Stimulated activated CD4-positive, alpha-beta T cell treated with anti-CD3 and anti-CD28 coated beads, Interleukin-15, amount 100 ng/mL, for 24 hours (primary cell): ENCODE measurements at regions not wholly inside any gene's neighbourhood (a gene's known extent, or its start where the extent isn't known, plus 50 kb on each side); places are given as distances from the start of the nearest gene placed in this dataset.

Experiments
- DNase-seq: peaks from one replicate; pipeline ENCODE4 v3.0.0-alpha.2; 2020

DNA sequence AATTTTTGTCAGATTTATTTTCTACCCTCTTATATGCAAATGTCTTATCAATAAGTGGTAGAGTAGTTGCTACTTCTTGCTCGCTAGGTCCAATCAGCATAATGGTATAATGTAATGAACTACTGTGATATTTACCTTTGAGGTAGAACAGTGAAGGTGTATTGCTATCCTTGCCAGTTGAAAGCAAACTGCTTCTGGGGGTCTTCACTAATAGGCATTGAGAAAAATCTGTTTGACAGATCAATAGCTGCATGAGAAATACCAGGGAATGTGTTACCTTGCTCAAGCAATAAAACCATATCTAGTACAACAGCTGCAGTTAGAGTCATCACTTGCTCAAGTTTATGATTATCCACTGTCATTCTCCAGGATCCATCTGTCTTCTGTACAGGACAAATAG lies 50.1 kb upstream of the EFEMP1 start:
- DNase-seq: no peak

DNA sequence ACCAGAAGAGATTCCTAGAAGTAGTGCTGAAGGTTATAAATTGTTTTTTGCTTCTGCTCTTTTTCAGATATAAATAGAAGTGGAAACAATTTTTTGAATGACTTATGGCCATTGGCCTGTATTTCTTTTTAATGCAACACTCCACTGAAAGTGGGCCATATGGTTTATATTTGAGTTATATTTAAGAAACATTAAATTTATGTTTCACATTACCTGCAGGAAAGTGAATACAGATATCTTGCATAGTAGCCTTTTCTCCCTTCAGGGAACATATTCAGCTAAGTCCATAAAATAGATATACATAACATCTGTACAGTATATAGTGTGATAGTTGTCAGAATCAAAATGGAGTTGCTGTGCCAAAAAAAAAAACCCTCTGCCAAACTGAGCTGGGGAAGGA lies 53.1 kb upstream of the EFEMP1 start:
- no peak for DNase-seq

DNA sequence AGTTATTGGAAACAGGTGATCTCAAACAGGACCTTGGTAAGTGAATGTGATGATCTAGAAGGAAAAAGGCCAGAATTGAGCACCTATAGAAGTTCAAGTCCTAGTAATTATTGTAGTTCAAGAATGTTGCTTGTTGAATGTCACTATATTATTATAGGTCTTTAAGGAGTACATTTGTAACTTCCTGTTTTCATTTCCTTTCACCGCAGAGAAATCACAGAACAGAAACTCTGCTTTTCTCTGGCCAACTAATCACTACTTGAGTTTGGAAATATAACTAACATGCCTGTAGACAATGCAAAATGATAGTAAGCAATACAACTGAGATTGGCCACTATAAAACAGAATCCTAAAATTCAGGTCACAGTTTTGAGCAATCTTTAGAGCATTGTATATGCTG lies 61.8 kb upstream of the EFEMP1 start:
- no peak for DNase-seq

GRCh38 chr2:55986001-55986400 lies 62.4 kb upstream of the EFEMP1 start:
- no peak for DNase-seq

GRCh38 chr2:55986700-55987440 lies 63.3 kb upstream of the EFEMP1 start:
- no peak for DNase-seq

DNA sequence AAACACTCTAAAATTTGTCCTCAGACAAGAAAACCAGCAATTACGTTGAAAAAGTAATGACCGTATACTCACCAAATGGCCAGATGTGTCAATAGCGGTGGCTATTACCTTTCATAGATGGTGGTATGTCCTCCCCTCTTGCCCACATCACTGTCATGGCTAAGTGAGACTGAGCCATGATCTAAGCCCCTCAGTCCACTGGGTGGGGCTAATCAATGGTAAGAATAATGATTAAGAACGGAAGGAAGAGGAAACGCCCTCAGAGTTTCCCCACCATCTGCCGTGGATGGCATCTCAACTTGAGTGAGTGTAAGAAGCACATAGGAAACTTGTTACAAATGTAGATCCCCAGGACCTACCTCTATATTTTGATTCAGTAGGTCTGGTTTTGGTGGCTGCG lies 65.8 kb upstream of the EFEMP1 start:
- DNase-seq: no peak

DNA sequence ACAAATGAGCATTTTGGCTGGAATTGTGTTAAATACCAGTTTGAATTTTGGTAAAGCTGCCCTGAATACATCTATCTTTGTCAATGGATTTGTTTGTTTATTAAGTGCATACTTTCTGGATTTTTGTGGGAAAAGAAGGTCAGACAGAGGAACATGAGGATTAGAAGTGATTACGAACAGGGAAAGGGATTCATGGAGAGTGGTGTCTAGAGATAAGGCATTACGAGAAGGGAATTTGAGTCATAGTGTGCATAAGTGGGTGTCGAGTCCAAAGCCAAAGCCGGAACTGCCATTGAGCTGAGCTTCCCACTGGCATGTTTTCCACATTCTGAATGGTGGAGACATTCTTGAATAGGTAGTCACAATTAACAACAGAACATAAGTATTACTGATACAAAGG lies 68.9 kb upstream of the EFEMP1 start:
- DNase-seq: no peak

- no peak for DNase-seq
Observed at GRCh38 chr2:55993685-55994084, 70.1 kb upstream of the EFEMP1 start.

GRCh38 chr2:55995211-55995610 lies 71.6 kb upstream of the EFEMP1 start:
- DNase-seq: no peak

DNA sequence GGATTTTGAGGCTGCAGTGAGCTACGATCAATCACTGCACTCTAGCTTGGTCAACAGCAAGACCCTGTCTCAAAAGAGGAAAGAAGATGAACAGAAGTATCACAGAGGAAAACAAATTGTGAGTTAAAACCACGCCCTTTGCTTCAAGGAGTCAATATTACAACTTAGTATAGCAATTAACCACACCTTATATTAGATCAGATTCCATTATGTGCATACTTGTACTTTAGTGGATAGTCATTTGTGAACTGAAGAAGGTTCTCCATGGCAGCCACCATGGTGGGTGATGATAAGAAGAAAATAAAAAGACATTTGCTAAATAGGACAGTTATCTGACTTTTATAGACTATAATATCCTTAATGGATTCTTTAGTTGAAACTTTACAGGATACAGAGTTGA lies 72.3 kb upstream of the EFEMP1 start:
- no peak for DNase-seq

DNA sequence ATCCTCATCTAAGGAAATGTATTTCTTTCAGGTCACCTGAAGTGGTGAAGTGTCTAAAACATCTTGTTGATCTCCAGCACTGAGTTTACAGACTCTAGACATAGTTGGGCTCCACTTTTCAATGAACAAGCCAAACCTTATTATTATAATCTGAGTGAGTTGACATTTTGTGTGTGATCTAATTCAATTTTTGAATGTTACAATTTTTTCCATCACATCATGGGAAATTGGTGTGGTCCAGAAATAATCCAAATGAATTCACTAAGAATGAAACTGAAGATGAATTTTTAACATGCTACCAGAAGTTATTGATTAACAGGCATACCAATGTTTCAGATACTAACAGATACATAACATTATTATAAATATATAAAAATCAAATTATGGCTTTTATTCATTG lies 75.6 kb upstream of the EFEMP1 start:
- DNase-seq: no peak

DNA sequence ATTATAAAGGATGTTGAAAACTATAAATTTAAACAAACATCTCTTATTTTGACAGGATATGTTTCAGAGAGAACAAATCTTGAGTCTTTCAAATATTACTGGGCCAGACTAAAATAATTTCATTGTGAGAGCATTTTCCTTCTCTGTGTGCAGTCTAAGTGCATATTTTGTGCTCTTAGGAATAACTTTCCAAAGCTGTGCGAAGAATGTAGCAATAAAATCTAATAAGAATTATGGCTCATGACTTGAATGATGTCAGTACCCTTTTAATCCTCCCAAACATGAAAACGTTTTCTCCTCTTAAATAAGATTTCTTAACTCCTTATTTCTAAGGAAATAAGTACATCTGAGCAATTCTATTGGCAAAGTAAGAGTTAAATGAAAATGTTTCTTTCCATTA lies 76.2 kb upstream of the EFEMP1 start:
- DNase-seq: no peak

GRCh38 chr2:56001947-56002346 lies 78.4 kb upstream of the EFEMP1 start:
- no peak for DNase-seq

DNA sequence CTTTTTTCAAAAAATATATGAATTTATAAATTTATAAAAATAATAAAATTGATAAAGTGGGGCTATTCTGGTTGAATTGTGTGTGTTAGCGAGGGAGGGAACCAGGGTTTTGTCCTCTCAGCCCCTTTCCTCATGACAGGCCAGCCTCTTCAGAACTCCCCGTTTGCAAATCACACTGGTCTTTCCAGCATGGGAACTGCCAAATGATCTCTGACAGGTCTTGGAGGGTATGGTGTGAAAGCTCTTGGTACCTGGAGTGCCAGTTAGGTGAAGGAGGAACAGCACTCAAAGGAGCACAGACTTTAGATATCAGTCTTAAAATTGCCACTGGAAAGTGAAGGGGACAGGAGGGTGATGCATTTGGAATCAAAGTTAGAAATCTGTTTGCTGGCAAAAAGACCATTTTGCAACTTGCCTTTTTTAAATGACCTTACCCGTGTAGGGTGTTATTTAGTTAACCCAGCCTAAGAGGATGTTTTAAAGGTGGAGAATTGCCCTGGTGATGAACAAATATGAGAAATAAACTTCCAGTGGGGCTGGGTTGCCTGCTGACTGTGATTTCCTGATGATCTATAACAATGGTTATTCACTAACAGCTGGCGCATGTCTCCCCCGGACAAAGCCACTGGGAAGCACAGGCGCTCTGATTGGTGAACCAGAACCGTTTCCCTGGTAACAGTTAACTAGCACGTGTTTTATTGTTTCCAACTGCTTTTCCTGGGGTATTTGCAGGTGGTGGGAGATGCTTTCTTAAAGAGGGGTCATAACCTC lies 85.3 kb upstream of the EFEMP1 start:
- no peak for DNase-seq

DNA sequence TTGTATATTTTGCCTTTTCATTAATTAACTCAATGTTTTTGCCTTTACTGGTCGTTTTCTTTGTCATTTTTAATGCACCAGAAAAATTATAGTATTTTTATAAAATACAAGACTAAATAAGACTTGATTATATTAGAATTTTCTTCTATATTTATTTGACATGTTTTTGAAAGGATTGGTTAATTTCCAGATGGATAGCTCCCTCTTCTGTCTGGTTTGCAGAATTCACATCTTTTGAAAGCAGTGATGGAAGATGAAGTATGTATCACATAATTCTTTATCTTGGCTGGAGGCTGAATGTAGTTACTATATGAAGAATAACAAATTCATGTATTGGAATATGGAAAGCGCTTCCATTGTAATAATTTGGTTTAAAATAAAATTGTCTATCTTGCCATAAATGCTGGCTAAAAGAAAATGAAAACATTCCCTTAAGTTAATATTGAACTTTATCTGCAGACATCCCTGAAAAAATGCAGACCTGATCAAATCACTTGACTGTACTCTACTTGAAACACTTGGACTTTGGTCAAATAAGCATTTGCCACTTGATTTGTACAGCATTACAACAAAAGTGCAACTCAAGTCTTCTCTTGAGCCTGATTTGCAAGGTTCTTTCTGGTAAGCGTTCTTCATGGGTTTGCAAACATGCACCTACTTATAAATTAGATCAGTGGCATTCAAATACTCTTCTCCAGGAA lies 86.3 kb upstream of the EFEMP1 start:
- DNase-seq: no peak

DNA sequence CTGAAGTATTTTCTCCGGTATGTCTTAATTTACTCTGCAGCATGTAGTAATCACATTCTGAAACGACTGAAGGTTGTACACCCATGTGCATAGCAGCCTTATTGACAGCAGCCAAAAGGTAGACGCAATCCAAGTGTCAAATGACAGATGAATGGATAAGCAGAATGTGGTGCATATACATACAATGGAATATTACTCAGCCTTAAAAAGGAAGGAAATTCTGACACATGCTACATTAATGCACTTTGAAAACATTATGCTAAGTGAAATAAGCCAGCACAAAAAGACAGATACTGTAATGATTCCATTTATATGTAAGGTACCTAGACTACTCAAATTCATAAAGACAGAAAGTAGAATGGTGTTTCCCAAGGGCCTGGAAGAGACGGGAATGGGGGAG lies 88.0 kb upstream of the EFEMP1 start:
- no peak for DNase-seq

DNA sequence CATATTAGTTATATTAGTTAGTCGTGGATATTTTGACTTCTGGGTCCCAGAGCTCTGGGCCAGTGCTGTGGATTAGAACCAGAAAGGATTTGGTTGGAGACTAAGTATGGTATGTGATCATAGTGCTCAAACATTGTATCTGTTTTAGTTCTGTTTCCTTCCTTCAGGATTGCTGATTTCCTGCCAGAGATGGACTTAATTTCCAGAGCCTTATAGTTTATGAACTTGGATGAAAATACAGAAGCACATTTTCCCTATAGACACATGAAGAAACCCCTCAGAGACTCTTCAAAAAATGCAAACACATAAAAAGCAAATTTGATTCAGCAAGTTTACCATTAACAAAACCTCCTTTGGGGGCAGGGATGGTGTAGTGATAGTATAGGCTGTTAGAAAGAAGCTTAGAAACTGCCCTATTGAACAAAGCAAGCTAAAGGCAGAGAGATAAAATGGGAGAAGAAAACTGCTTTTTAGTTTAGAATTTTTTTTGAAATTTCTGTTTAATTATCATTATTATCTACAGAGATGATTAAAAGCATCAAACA lies 88.7 kb upstream of the EFEMP1 start:
- no peak for DNase-seq

GRCh38 chr2:56013475-56013874 lies 89.9 kb upstream of the EFEMP1 start:
- no peak for DNase-seq

DNA sequence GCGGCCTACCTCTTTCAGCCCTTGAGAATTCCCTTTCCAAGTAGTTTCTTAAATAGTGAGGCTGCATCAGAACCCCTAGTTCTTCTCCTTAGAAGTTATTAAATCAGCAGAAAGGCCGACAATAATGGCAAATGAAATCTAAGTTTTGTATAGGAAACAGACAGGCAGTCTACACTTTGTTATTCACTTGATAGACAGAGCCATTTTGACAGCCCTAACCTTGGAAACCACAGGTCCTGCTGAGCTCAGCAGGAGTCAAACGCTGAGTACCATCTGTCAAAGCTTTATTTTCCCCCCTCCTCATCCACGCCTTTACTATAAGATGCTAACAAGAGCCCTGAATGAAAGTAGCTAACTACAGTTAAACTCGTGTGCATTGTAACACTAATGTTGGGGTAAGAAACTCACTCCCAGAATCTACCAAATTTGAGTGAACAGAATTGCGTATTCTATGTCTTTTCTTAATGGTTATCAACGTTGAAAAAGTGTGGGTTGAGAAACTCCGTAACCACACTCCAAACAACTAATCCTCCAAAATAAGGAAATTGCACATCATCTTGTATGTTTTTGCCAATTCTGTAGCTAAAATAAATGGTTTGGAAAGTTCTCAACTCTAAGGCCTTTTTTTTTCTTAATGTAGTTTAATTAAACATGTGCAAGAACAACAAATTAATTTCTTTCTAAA lies 90.6 kb upstream of the EFEMP1 start:
- DNase-seq: no peak

- no peak for DNase-seq
Observed at GRCh38 chr2:56015711-56016115, 92.1 kb upstream of the EFEMP1 start.

GRCh38 chr2:56017784-56018183 lies 94.2 kb upstream of the EFEMP1 start:
- no peak for DNase-seq

GRCh38 chr2:56018267-56018666 lies 94.7 kb upstream of the EFEMP1 start:
- no peak for DNase-seq

DNA sequence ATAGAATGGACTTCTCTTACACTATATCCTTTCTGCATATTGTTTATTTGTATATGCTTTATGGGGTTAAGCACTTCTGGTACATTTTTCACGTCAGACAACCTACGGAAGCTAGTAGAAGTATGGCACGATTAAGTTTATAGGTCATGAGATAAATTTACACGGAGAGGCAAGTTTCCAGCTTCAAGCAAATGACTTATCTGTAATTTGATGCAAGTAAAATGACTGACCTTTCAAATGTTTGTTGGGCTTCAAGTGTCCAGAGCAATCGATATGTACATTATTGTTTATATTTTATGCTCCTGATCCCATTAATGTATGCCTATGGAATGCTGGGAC lies 97.5 kb upstream of the EFEMP1 start:
- no peak for DNase-seq
